Fibroblast of lung (primary cell): ENCODE measurements at regions not wholly inside any gene's neighbourhood (a gene's known extent, or its start where the extent isn't known, plus 50 kb on each side); places are given as distances from the start of the nearest gene placed in this dataset.

Experiments
- CTCF ChIP-seq, 2 donors: IDR thresholded peaks in 1 of 2; conservative IDR thresholded peaks in 1 of 2; 1 replicate in 1 of 2; 2 replicates in 1 of 2; pipeline ENCODE4 v1.5.1; 2011 to 2012; ENCODE audit warnings: low read length in 2 of 2, control low read depth in 1 of 2, inconsistent platforms in 1 of 2, low read depth in 1 of 2, mild to moderate bottlenecking in 1 of 2
- EZH2 ChIP-seq: IDR thresholded peaks from 2 replicates; pipeline ENCODE4 v1.5.1; 2012; ENCODE audit warnings: low read length, control low read depth, mild to moderate bottlenecking; ENCODE audit errors: missing control alignments

DNA sequence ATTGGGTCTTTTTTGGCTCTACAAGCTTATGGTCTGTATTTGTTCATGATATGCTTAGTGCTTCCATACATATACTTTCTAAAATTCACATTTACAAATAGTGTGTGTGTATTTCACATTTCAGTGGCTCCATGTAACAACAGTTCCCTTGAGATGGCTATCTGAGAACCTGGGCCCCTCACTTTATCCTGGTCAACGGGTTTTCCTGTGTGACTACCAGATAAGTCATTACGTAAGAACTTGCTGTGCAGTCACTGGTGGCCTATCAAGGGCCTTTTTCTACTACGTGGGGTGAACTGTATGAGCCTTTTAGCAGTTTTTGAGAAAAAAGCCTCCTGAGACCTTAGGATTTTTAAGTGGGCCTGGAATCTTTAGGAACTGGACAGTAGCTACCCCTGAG, 454.1 kb downstream of the PCNX1 start:
- TF ChIP-seq CTCF (conservative IDR thresholded peaks at IDR 0.05 in 1 of 2, IDR thresholded peaks at IDR 0.05 in 1 of 2; ENCODE audit: low read depth in 1 of 2, low read length in 2 of 2) (no peak), EZH2 (no peak)
